HG03558 (cell line): ENCODE measurements at regions not wholly inside any gene's neighbourhood (a gene's known extent, or its start where the extent isn't known, plus 50 kb on each side); places are given as distances from the start of the nearest gene placed in this dataset.

Experiments
- ATAC-seq: cut with Tn5 transposase; IDR thresholded peaks from one replicate; pipeline ENCODE4 v1.9.1; 2021; ENCODE audit warnings: moderate number of reproducible peaks; ENCODE audit not compliant: unreplicated experiment; ENCODE audit errors: extremely low read depth

DNA sequence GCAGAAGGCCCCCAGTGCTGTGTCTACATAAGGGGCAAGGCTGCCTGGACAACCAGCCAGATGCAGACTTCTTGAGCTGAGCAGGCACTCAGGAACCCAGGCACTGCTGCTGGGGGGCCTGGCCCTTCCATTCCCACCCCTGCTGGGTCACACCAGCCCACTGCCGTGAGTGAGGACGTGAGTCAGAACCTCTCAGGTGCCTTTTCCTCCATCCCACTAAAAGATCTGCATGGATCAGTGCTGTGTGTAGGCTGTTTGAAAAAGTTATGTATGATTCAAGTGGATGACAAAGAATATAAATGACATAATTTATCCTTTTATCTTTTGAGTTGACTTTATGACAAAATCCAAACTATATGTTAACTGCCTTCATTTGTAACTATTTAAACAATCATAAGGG, 499.3 kb downstream of the INHBA start:
- no peak for ATAC-seq

- ATAC-seq = no peak
Measured at GRCh38 chr7:41201021-41201420, 501.9 kb downstream of the INHBA start.

DNA sequence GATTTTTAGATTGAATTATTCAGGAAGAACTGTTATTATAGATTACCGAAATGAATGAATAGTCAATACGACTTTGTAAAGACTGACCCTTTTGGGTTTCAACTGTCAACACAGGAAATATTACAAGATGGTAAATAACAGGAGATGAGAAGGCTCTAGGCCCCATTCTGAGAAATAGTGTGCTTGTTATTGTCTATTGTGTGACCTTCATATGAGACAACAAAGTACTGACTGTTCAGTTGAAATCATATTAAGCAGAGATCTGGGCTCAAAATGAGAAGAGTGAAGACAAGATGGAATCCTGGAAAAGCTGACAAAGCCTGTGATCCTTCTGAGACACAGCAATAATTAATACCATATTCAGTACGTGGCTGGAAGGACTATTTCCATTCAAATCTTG, 503.8 kb downstream of the INHBA start:
- no peak for ATAC-seq

GRCh38 chr7:41198502-41198901, 504.4 kb downstream of the INHBA start:
- no peak for ATAC-seq

DNA sequence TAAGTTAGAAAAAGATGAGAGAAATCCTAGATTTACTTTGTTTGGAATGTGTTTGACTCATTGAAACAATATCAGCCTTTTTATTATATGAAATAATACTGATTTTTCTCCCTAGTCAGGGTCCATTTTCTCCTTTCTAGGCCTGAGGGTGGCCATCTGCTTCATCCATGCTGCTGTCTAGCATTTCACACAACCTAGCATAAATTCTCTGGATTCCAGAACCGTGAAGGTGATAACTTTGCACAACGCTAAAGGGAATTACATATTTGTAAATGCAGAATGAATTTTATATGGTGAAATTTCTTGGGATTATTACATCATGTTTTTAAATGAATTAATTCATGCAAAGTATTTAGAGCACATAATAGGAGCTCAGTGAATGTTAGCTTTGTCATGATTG, 505.1 kb downstream of the INHBA start:
- ATAC-seq = no peak

DNA sequence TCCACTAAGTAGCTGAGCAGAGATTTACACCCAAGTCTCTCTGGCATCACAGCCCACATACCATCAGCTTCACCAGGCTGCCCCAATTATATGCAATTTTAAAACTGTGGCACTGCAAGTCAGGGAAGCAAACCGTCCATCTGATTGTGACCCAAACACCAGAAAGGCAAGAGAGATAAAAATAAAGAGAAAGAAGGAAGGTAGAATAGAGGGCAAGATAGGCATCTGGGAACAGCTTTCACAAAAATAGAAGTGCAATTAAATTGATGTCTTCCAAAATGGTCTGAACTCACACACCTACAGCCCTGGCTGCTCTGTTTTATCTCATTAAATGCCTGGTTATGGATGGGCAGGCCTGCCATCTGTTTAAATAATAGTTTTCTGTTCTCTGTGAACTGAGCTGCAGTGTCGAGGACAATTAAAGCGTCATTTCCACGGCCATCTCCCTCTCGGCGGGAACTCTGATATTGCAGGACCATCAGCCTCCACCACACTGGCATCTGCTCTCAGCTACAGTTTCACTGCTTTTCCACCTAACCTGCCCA, 509.1 kb downstream of the INHBA start:
- ATAC-seq = no peak

GRCh38 chr7:41190581-41190980, 512.3 kb downstream of the INHBA start:
- ATAC-seq = no peak

DNA sequence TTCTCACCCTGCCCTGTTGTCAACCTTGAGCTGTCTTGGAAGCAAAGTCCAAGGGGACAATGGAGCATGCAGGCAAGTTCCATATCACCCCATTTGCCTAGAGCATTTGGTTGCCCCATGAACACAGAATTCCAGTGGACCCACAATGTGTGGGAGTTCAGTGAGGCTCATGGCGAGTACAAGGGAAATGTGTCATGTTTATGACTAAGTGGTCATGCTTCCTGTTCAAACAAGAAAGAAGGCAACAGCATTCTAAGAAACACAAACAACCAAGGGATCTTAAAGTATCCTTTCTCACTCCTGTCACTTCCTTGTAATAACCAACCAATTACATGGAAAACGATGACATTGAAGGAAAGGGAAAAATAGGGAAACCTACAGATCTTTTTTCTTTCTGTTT, 513.0 kb downstream of the INHBA start:
- ATAC-seq = no peak

DNA sequence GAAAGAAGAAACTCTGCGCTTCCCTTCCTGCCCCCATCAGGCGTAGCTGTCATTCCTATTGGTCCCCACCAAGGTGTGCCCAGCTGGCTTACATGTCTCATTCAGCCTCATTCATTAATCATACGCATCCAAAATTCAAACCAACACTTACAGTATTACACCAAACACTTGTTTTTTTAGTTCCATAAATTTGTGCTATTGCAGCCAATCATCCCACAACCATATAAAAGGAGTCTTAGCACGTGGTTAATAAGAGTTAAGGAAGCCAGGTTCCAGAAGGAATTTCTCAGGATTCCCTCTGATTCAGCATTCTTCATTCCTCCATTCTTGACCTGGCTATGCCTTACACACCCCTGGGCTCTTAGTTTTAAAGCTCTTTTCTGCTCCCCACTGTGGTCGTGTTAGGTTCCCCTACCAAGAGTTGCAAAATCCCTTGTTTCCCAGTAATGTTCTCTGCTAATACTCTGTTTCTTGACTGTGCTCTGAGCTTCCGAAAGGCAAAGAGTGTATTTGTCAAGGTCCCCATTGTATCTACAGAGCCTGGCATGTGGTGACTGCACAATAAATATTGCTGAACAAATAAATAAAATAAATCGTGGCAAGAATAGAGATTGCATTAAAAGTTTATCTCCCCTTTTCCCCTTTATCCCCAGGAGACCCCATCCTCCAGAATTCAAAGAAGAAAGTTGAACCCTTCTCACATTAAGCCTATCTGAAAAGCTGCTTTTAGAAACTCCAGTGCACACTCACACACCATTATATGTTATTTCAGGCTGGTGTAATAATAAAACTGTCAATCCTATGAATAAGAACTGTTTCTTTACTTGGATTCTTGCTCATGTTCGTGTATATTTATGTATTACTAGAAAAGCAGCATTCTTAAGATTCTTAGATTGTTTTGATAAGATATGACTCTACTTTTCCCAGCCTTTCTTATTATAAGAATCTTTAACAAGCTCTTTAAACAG, 514.4 kb downstream of the INHBA start:
- ATAC-seq = no peak

GRCh38 chr7:41187322-41187721, 515.6 kb downstream of the INHBA start:
- no peak for ATAC-seq

- ATAC-seq = no peak
Measured at GRCh38 chr7:41185851-41186250, 517.0 kb downstream of the INHBA start.

DNA sequence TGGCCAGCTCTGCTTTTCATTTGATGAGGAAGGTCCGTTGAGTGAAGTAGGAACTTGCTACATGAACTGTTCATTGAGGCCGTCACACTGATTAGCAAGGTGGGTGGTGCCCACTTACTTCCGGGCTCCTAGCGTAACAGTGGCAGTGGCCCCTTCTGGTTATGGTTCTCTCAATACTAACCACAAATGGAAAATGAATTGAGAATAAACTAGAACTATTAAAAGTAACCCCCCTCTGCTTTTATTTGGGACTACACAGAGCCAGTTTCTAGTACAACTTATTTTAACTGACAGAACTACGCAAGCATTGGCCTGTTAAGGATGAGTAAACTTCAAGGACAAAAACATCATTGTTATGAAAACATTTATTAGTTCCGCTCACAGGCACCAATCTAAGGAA, 519.1 kb downstream of the INHBA start:
- ATAC-seq = no peak

GRCh38 chr7:41182782-41183181, 520.1 kb downstream of the INHBA start:
- no peak for ATAC-seq

DNA sequence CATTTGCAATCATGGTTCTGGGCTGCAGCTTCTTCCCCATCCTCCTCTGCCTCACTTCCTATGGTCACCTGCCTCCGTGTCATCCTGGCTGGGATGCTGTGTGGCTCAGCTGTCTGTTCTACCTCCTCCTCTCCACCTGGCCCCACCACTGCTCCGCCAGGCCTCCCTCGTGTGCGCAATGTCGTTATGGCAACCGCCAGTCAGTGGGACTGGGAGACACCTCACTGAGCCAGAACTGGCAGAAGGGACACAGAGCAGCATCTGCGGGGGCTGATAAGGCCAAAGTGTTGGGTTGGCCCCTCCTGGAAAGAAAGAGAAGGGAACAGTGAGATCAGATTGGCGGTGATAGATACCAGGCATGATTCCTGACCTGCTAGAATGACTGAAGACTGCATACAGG, 527.5 kb downstream of the INHBA start:
- no peak for ATAC-seq

GRCh38 chr7:41174521-41174920, 528.4 kb downstream of the INHBA start:
- ATAC-seq = no peak

DNA sequence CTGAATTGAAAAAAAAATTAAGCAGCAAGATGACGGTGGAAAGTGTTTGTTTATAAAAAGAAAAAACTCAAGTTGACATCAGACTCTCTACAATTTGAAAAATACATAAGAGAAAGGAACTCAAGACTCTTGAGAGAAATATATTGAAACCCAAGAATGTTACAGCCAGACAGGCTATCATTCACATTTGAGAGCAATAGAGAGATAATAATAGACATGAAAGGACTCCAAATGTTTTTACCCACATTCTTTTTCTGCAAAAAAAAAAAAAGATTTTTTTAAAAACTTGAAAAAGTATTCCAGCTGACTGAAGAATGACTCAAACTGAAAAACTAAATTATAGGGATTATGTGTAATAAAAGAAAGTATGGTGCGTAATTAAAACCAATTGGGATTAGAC, 532.4 kb downstream of the INHBA start:
- no peak for ATAC-seq

DNA sequence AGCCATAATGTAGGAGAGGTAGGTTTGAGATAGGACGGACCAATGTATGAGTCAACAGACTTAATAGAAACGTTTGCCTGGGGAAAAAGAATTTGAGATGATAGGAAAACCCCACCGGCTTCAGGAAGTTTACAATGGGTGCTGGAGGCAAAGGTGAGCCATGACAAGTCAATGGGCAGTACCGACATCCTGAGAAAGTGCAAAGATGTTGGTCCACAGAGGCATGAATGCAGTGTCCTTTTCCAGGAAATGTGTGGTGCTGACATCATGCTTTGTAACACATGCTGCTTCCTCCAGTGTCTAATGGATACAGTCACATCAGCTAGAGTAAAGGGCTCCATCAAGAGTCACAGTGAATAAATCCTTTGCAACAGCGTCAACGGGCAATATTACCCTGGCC, 533.6 kb downstream of the INHBA start:
- no peak for ATAC-seq

DNA sequence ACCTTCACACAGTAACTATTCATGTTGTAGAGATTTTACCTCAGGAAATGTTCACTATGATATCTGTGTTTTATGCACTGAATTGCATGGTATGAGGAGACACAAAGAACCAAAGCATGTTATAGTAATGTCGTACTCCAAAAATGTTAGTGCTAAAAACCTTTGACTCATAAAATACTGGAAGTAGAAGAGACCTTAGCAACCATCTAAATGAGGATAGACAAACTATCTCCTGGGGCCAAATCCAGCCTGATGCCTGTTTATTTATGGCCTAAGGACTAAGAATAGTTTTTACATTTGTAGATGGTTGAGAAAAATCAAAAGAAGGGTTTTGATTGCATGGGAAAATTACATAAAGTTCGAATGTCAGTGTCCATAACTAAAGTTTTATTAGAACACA, 535.1 kb downstream of the INHBA start:
- no peak for ATAC-seq

- ATAC-seq = no peak
Measured at GRCh38 chr7:41164440-41164839, 538.5 kb downstream of the INHBA start.

- no peak for ATAC-seq
Measured at GRCh38 chr7:41163991-41164390, 538.9 kb downstream of the INHBA start.

DNA sequence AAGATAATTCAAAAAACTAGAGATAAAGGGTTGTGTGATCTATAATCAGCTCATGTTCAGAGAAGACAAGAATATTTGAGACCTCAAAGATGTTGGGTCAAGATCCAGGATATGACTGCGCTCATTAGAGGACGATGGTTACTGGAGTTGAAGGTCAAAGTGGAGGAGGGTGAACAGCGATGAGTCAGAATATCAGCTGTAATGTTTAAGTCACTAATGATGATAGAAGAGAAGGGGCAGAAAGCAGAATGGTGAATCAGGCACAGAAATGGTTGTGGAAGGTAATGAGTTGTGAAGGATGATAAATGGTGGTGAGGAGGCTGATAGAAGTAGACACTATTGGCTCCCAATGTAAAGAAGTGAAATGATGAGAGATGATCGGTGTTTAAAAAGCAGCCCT, 540.3 kb downstream of the INHBA start:
- ATAC-seq = no peak

GRCh38 chr7:41161041-41161587, 541.8 kb downstream of the INHBA start:
- no peak for ATAC-seq
